ENCODE measurements at regions not wholly inside any gene's neighbourhood (a gene's known extent, or its start where the extent isn't known, plus 50 kb on each side); places are given as distances from the start of the nearest gene placed in this dataset.

- no peak for TF ChIP-seq CTCF (IDR thresholded peaks at IDR 0.05; ENCODE audit: poor library complexity)
- no peak for TF ChIP-seq EZH2phosphoT487 (IDR thresholded peaks at IDR 0.05; ENCODE audit: low read depth, severe bottlenecking, unreplicated experiment)
- TF ChIP-seq EZH2 (IDR thresholded peaks at IDR 0.05; ENCODE audit: borderline replicate concordance), result no peak
Observed at GRCh38 chr2:54374591-54375364, 81.3 kb upstream of the SPTBN1 start.
